ENCODE measurements at regions not wholly inside any gene's neighbourhood (a gene's known extent, or its start where the extent isn't known, plus 50 kb on each side); places are given as distances from the start of the nearest gene placed in this dataset.

DNA sequence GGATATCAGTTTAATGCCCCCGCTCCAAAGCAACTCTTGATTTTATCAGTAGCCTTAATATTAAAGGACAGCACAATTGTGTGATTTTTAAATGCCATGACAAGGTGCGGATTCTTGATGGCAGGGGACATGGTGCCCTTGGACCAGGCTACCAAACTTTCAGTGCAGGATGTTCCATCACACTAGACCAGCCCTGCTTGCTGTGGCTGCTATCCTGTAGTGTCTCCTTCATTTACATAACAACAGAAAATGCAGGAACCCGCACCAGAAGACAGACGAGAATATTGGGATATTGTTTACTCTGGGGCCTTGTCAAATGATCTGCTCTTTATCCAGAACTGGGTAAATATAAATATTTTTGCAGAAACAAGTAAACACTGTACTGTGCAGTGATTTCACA, 229.3 kb upstream of the PKN2 start:
- H3K79me1 ChIP-seq (replicated peaks; ENCODE audit: low read length, poor library complexity, severe bottlenecking) = no peaks in the 10 kb centered on the region
- no peak overlapping the region for H3K23ac ChIP-seq (ENCODE audit: low read length in 2 of 2)
- DNase-seq = no peak
- H3K4me1 ChIP-seq (ENCODE audit: control insufficient read depth, insufficient read depth, low read depth, low read length) = no peaks in the 10 kb centered on the region
- no peak overlapping the region for H3K27ac ChIP-seq (ENCODE audit: low read length, poor library complexity, severe bottlenecking)
- peaks cover 4 to 15% of the 10 kb centered on the region in 2 experiments for H3K27me3 ChIP-seq (ENCODE audit: control insufficient read depth in 1 of 2, insufficient read depth in 1 of 2, low read length in 2 of 2)
- no peak overlapping the region for H2BK15ac ChIP-seq (ENCODE audit: low read depth, poor library complexity, severe bottlenecking)
- no peak overlapping the region for H2AK5ac ChIP-seq (ENCODE audit: low read length, severe bottlenecking)
- peaks cover 2% of the 10 kb centered on the region for H3K9me3 ChIP-seq (ENCODE audit: control insufficient read depth, low read length)
- WGBS = 94% methylated on average over 2 of the region's 4 CpGs
- H4K8ac ChIP-seq (ENCODE audit: low read length) = no peak overlapping the region
- H3K18ac ChIP-seq (ENCODE audit: low read depth in 1 of 2, low read length in 2 of 2) = no peak overlapping the region
- H2BK5ac ChIP-seq (ENCODE audit: low read depth, low read length, poor library complexity, severe bottlenecking) = no peak overlapping the region
- no peak overlapping the region for H3K14ac ChIP-seq (ENCODE audit: low read length in 2 of 2)
- H3K4me3 ChIP-seq (ENCODE audit: insufficient read depth in 1 of 2, low read depth in 1 of 2, low read length in 2 of 2) = no peak overlapping the region
- H3K9ac ChIP-seq (ENCODE audit: low read length) = no peak overlapping the region
- H2BK12ac ChIP-seq (ENCODE audit: low read length in 2 of 2) = no peak overlapping the region
- no peak overlapping the region for H2BK120ac ChIP-seq (ENCODE audit: low read depth, low read length)
- no peak overlapping the region for H3K4me2 ChIP-seq (ENCODE audit: low read length, poor library complexity, severe bottlenecking)
- H4K91ac ChIP-seq (ENCODE audit: low read length) = no peak overlapping the region
- H2AFZ ChIP-seq (ENCODE audit: low read depth, low read length) = no peak overlapping the region
- no peaks in the 10 kb centered on the region for H3K36me3 ChIP-seq (ENCODE audit: control insufficient read depth in 1 of 2, insufficient read depth in 2 of 2, low read depth in 1 of 2, low read length in 2 of 2)
- no peak overlapping the region for H3K4ac ChIP-seq (ENCODE audit: low read depth in 1 of 2, low read length in 2 of 2)

DNA sequence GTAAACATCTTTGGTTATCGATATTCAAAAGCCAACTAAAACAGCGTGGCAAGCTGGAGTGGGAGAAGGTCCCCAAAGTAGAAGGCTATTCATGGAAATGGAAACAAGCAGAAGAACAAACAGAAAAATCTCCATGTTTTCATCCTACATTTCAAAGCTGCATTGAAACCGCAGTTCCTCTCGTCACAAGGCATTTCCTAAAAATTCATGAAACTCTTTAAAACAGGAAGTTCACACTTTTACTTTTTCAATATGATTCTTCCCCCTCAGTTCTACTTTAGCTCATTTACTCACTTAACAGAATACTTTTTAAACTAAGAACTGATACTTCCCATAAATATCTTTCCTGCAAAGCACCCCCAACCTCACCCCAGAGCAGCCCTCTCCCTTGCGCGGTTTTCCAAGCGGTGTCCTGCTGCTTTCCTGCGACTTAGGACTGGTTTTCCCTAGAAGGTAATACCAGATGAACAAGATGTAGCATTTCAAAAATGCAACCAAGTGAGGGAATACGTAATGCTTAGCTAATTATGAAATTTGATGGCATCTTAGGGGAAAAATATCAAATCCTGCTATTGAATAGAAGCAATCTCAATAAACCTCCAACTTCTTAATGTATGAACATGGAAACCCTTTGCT, 228.3 kb upstream of the PKN2 start:
- Histone ChIP-seq H3K36me3 (ENCODE audit: control insufficient read depth in 1 of 2, insufficient read depth in 2 of 2, low read depth in 1 of 2, low read length in 2 of 2) (no peaks in the 10 kb centered on the region), H3K9ac (ENCODE audit: low read length) (no peak overlapping the region), H3K4ac (ENCODE audit: low read depth in 1 of 2, low read length in 2 of 2) (no peak overlapping the region), H4K91ac (ENCODE audit: low read length) (no peak overlapping the region), H3K4me2 (ENCODE audit: low read length, poor library complexity, severe bottlenecking) (no peak overlapping the region), H3K79me1 (replicated peaks; ENCODE audit: low read length, poor library complexity, severe bottlenecking) (no peaks in the 10 kb centered on the region), H2AK5ac (ENCODE audit: low read length, severe bottlenecking) (no peak overlapping the region), H4K8ac (ENCODE audit: low read length) (no peak overlapping the region), H2BK15ac (ENCODE audit: low read depth, poor library complexity, severe bottlenecking) (no peak overlapping the region), H3K23ac (ENCODE audit: low read length in 2 of 2) (no peak overlapping the region), H2BK120ac (ENCODE audit: low read depth, low read length) (no peak overlapping the region), H3K4me3 (ENCODE audit: insufficient read depth in 1 of 2, low read depth in 1 of 2, low read length in 2 of 2) (no peak overlapping the region), H3K27me3 (ENCODE audit: control insufficient read depth in 1 of 2, insufficient read depth in 1 of 2, low read length in 2 of 2) (peaks cover 5 to 13% of the 10 kb centered on the region in 2 experiments), H3K9me3 (ENCODE audit: control insufficient read depth, low read length) (no peaks in the 10 kb centered on the region), H2AFZ (ENCODE audit: low read depth, low read length) (no peak overlapping the region), H2BK5ac (ENCODE audit: low read depth, low read length, poor library complexity, severe bottlenecking) (no peak overlapping the region), H3K14ac (ENCODE audit: low read length in 2 of 2) (no peak overlapping the region), H3K4me1 (ENCODE audit: control insufficient read depth, insufficient read depth, low read depth, low read length) (no peaks in the 10 kb centered on the region), H3K18ac (ENCODE audit: low read depth in 1 of 2, low read length in 2 of 2) (no peak overlapping the region), H3K27ac (ENCODE audit: low read length, poor library complexity, severe bottlenecking) (no peak overlapping the region), H2BK12ac (ENCODE audit: low read length in 2 of 2) (no peak overlapping the region)
- DNase-seq = no peak
- 81% methylated on average over 9 of the region's 9 CpGs for WGBS

DNA sequence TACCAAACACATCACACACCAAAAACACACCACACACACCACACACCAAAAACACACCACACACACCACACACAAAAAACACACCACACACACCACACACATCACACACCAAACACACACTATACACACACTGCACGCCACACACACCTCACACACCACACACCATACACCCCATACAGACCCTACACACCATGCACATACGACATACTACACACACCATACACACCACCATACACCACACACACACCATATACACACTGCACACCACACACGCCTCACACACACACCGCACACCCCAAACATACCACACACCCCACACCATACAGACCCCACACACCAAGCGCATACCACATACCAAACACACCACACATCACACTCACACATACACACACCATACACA, 226.9 kb upstream of the PKN2 start:
- no peaks in the 10 kb centered on the region for H3K79me1 ChIP-seq (replicated peaks; ENCODE audit: low read length, poor library complexity, severe bottlenecking)
- H2AK5ac ChIP-seq (ENCODE audit: low read length, severe bottlenecking) = no peak overlapping the region
- H2BK15ac ChIP-seq (ENCODE audit: low read depth, poor library complexity, severe bottlenecking) = no peak overlapping the region
- H3K4ac ChIP-seq (ENCODE audit: low read depth in 1 of 2, low read length in 2 of 2) = no peak overlapping the region
- peak overlapping the region in 1 of 2 experiments; percentile 30 for H3K4me3 ChIP-seq (ENCODE audit: insufficient read depth in 1 of 2, low read depth in 1 of 2, low read length in 2 of 2)
- H3K36me3 ChIP-seq (ENCODE audit: control insufficient read depth in 1 of 2, insufficient read depth in 2 of 2, low read depth in 1 of 2, low read length in 2 of 2) = no peaks in the 10 kb centered on the region
- DNase-seq = no peak
- no peak overlapping the region for H2BK120ac ChIP-seq (ENCODE audit: low read depth, low read length)
- no peak overlapping the region for H3K4me2 ChIP-seq (ENCODE audit: low read length, poor library complexity, severe bottlenecking)
- H3K4me1 ChIP-seq (ENCODE audit: control insufficient read depth, insufficient read depth, low read depth, low read length) = no peaks in the 10 kb centered on the region
- no peak overlapping the region for H2AFZ ChIP-seq (ENCODE audit: low read depth, low read length)
- H3K9me3 ChIP-seq (ENCODE audit: control insufficient read depth, low read length) = no peaks in the 10 kb centered on the region
- no peak overlapping the region for H4K8ac ChIP-seq (ENCODE audit: low read length)
- no peak overlapping the region for H3K9ac ChIP-seq (ENCODE audit: low read length)
- H3K27ac ChIP-seq (ENCODE audit: low read length, poor library complexity, severe bottlenecking) = no peak overlapping the region
- peak overlapping the region in 1 of 2 experiments; percentile 29 for H2BK12ac ChIP-seq (ENCODE audit: low read length in 2 of 2)
- H3K27me3 ChIP-seq (ENCODE audit: control insufficient read depth in 1 of 2, insufficient read depth in 1 of 2, low read length in 2 of 2) = peaks cover 13 to 14% of the 10 kb centered on the region in 2 experiments
- H3K18ac ChIP-seq (ENCODE audit: low read depth in 1 of 2, low read length in 2 of 2) = no peak overlapping the region
- H3K23ac ChIP-seq (ENCODE audit: low read length in 2 of 2) = no peak overlapping the region
- peak overlapping the region in 1 of 2 experiments; percentile 91 for H3K14ac ChIP-seq (ENCODE audit: low read length in 2 of 2)
- WGBS = 96% methylated on average over 5 of the region's 5 CpGs
- H4K91ac ChIP-seq (ENCODE audit: low read length) = peak overlapping the region; percentile 57
- H2BK5ac ChIP-seq (ENCODE audit: low read depth, low read length, poor library complexity, severe bottlenecking) = no peak overlapping the region

DNA sequence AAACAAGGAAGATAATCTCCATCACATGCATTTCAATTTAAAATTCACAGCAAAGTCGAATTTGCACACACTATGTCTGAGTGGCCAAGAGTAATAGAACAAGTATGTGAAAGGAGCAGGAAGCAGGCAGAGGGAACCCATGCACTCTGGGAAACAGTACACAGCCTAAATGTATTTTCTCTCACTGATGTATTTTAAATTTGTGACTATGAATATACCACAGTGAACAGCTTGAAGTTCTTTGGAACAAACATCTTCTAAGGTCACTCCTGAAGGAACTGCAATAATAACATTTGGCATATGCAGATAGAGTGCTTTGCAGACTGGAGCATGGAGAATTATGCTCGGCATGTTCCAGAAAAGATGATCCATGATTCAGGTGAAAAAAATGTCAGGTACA, 223.1 kb upstream of the PKN2 start:
- Histone ChIP-seq H4K91ac (ENCODE audit: low read length) (no peak overlapping the region), H3K14ac (ENCODE audit: low read length in 2 of 2) (no peak overlapping the region), H3K36me3 (ENCODE audit: control insufficient read depth in 1 of 2, insufficient read depth in 2 of 2, low read depth in 1 of 2, low read length in 2 of 2) (no peaks in the 10 kb centered on the region), H2BK15ac (ENCODE audit: low read depth, poor library complexity, severe bottlenecking) (no peak overlapping the region), H3K27me3 (ENCODE audit: control insufficient read depth in 1 of 2, insufficient read depth in 1 of 2, low read length in 2 of 2) (peaks cover 6 to 19% of the 10 kb centered on the region in 2 experiments), H3K18ac (ENCODE audit: low read depth in 1 of 2, low read length in 2 of 2) (no peak overlapping the region), H3K4me2 (ENCODE audit: low read length, poor library complexity, severe bottlenecking) (no peak overlapping the region), H3K9ac (ENCODE audit: low read length) (no peak overlapping the region), H4K8ac (ENCODE audit: low read length) (no peak overlapping the region), H3K27ac (ENCODE audit: low read length, poor library complexity, severe bottlenecking) (no peak overlapping the region), H3K79me1 (replicated peaks; ENCODE audit: low read length, poor library complexity, severe bottlenecking) (no peaks in the 10 kb centered on the region), H2BK120ac (ENCODE audit: low read depth, low read length) (no peak overlapping the region), H2AK5ac (ENCODE audit: low read length, severe bottlenecking) (no peak overlapping the region), H3K4me3 (ENCODE audit: insufficient read depth in 1 of 2, low read depth in 1 of 2, low read length in 2 of 2) (no peak overlapping the region), H3K9me3 (ENCODE audit: control insufficient read depth, low read length) (no peaks in the 10 kb centered on the region), H3K23ac (ENCODE audit: low read length in 2 of 2) (no peak overlapping the region), H2AFZ (ENCODE audit: low read depth, low read length) (no peak overlapping the region), H2BK5ac (ENCODE audit: low read depth, low read length, poor library complexity, severe bottlenecking) (no peak overlapping the region), H3K4ac (ENCODE audit: low read depth in 1 of 2, low read length in 2 of 2) (no peak overlapping the region), H3K4me1 (ENCODE audit: control insufficient read depth, insufficient read depth, low read depth, low read length) (peaks cover 5% of the 10 kb centered on the region), H2BK12ac (ENCODE audit: low read length in 2 of 2) (no peak overlapping the region)
- no peak for DNase-seq
- WGBS = 100% methylated on average over 2 of the region's 2 CpGs
